ENCODE measurements at regions not wholly inside any gene's neighbourhood (a gene's known extent, or its start where the extent isn't known, plus 50 kb on each side); places are given as distances from the start of the nearest gene placed in this dataset.
"Not testable (repeated sequence)": the region's sequence is repeated elsewhere in the genome, so short reads cannot be mapped to it uniquely, and the experiment has no call there.

DNA sequence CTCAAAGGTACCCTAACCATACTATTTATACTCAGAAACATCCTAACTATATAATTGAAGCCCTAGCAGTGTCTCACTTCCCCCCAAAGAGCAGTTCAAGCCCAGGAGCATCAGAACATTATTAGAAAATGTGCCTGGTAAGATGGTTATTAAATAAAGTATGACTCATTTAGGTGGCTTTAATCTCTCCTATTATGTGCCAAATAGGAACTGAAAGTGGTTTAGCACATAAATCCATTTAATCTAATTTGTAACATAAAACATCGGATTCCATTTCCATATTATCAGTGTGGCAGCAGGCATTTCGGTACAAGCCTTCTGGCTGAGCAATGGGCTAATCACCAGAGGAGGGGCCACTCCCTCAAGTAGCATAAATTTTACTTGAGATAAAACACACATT, 395.2 kb upstream of the TMTC1 start:
- no peaks in the 10 kb centered on the region for H4K20me1 ChIP-seq
- H3K4me3 ChIP-seq = no peak overlapping the region
- no peak overlapping the region for H3K27ac ChIP-seq
- no peak overlapping the region for H3K9ac ChIP-seq
- no peaks in the 10 kb centered on the region for H3K27me3 ChIP-seq
- peaks cover 0 to 9% (median 0%) of the 10 kb centered on the region in 11 experiments; a peak in 2 of 22 replicates for H3K9me3 ChIP-seq (replicated peaks in 1 of 11)
- peaks cover 0 to 14% (median 0%) of the 10 kb centered on the region in 10 experiments; a peak in 3 of 20 replicates for H3K4me1 ChIP-seq
- no peaks in the 10 kb centered on the region for H3K36me3 ChIP-seq
- no peak for TF ChIP-seq Cebpa-rat (IDR thresholded peaks at IDR 0.05)
- H3K4me2 ChIP-seq = no peak overlapping the region

- no peak overlapping the region for H3K9ac ChIP-seq
- H3K27ac ChIP-seq = no peak overlapping the region
- no peaks in the 10 kb centered on the region for H3K4me1 ChIP-seq
- no peak for TF ChIP-seq Cebpa-rat (IDR thresholded peaks at IDR 0.05)
- H3K27me3 ChIP-seq = no peaks in the 10 kb centered on the region
- no peaks in the 10 kb centered on the region for H3K36me3 ChIP-seq
- H3K4me3 ChIP-seq = no peak overlapping the region
- peaks cover 10 to 19% (median 16%) of the 10 kb centered on the region in 11 experiments; a peak in 21 of 22 replicates for H3K9me3 ChIP-seq (replicated peaks in 1 of 11)
- H4K20me1 ChIP-seq = no peaks in the 10 kb centered on the region
- H3K4me2 ChIP-seq = no peak overlapping the region
Observed at GRCh38 chr12:30169839-30170591, 386.3 kb upstream of the TMTC1 start.

DNA sequence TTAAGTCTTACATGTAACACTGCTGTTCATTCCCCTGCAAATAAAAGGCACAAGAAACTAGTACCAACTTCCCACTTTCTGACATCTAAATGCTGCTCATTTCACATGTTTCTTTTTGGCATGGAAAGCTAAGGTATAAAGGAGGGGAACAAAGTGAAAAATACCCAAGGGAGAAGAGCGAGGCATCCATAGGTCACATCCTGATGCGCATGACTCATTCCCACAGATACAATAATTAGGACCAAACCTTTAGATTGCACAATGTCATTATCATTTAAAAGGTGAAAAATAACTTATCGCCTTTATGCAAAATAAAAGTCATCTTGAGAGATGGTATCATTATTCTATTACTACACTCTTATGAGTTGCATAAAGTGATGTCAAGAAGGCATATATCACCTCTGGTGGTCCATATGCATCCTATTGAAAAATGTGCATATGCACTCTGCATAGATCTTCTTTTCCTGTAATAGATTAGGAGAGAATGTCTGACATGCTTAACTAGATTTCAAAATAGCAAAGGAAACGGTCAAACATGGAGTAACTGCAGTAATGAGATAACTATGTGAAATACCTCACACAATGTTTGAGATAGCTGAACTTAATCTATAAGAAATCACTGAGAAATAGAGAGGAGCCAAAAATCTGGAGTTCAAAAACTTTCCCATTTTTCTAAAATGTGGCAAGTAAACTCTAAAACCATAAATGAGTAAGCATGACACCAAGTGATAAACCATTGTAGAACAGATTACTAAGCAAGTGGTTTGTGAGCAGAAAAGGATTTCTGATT, 382.5 kb upstream of the TMTC1 start:
- Histone ChIP-seq H4K20me1 (no peaks in the 10 kb centered on the region), H3K27ac (no peak overlapping the region), H3K9me3 (replicated peaks in 1 of 11) (peaks cover 10 to 19% (median 16%) of the 10 kb centered on the region in 11 experiments; a peak in 21 of 22 replicates), H3K4me2 (no peak overlapping the region), H3K9ac (no peak overlapping the region), H3K4me3 (no peak overlapping the region), H3K4me1 (no peaks in the 10 kb centered on the region), H3K27me3 (no peaks in the 10 kb centered on the region), H3K36me3 (no peaks in the 10 kb centered on the region)
- no peak for TF ChIP-seq Cebpa-rat (IDR thresholded peaks at IDR 0.05)

- Histone ChIP-seq H3K4me3 (no peak overlapping the region), H3K4me2 (no peak overlapping the region), H3K9me3 (replicated peaks in 1 of 11) (peaks cover 0 to 15% (median 7%) of the 10 kb centered on the region in 11 experiments; a peak in 19 of 22 replicates), H4K20me1 (no peaks in the 10 kb centered on the region), H3K4me1 (no peaks in the 10 kb centered on the region), H3K27me3 (no peaks in the 10 kb centered on the region), H3K36me3 (no peaks in the 10 kb centered on the region), H3K27ac (no peak overlapping the region), H3K9ac (no peak overlapping the region)
- no peak for TF ChIP-seq Cebpa-rat (IDR thresholded peaks at IDR 0.05)
Observed at GRCh38 chr12:30164382-30165318, 380.9 kb upstream of the TMTC1 start.

DNA sequence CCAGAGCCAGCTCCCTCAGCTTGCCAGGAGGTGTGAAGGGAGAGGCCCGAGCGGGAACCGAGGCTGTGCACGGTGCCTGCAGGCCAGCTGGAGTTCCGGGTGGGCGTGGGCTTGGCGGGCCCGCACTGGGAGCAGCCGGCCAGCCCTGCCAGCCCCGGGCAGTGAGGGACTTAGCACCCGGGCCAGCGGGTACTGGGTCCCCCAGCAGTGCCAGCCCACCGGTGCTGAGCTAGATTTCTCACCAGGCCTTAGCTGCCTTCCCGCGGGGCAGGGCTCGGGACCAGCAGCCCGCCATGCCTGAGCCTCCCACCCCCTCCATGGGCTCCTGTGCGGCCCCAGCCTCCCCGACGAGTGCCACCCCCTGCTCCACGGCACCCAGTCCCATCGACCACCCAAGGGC, 373.1 kb upstream of the TMTC1 start:
- not testable (repeated sequence) for H3K4me1 ChIP-seq, H3K36me3 ChIP-seq, H3K27me3 ChIP-seq, H3K4me2 ChIP-seq, H3K4me3 ChIP-seq, H4K20me1 ChIP-seq, H3K27ac ChIP-seq, H3K9ac ChIP-seq
- H3K9me3 ChIP-seq (replicated peaks in 1 of 11) = peaks cover 0 to 15% (median 4%) of the 10 kb centered on the region in 11 experiments; a peak in 4 of 22 replicates

DNA sequence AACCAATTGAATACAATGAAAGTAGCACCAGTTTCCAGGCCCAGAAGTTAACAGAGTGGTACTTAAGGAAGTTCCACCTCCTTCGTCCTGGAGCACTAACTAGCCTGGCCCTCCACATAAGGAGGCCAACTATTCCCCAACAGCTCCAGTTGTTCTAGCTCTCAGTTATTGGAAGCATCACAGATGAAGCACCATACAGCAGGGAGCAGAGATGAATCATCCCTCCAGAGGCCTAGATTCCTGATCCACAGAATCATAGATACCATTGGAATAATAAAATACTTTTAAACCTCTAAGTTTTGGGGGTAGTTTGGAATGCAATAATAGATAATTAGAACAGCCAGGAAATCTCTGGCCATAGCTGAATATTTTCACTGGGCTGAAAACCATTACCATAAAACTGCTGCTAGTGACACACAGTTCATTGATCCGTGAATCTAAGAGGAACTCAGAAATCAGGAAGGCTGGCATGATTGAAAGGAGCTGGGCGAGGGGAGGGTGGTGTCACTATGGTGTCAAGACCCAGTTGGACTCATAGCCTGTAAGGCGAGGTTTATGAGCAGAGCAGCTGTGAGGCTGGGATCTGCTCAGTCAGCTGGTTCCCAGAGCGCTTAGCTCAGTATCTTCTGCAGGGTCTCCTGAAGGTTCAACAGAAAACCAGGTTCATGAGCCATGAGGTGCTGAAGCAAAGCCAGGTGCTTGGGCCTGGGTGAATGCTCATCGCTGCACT, 371.4 kb upstream of the TMTC1 start:
- no peak overlapping the region for H3K4me3 ChIP-seq
- H4K20me1 ChIP-seq = no peaks in the 10 kb centered on the region
- H3K36me3 ChIP-seq = no peaks in the 10 kb centered on the region
- no peaks in the 10 kb centered on the region for H3K4me1 ChIP-seq
- H3K9ac ChIP-seq = no peak overlapping the region
- no peak overlapping the region for H3K27ac ChIP-seq
- TF ChIP-seq Cebpa-rat (IDR thresholded peaks at IDR 0.05) = no peak
- H3K9me3 ChIP-seq (replicated peaks in 1 of 11) = peaks cover 0 to 7% (median 0%) of the 10 kb centered on the region in 11 experiments; a peak in 4 of 22 replicates
- no peak overlapping the region for H3K4me2 ChIP-seq
- no peaks in the 10 kb centered on the region for H3K27me3 ChIP-seq

GRCh38 chr12:30153981-30154380, 370.2 kb upstream of the TMTC1 start:
- H3K36me3 ChIP-seq = no peaks in the 10 kb centered on the region
- TF ChIP-seq Cebpa-rat (IDR thresholded peaks at IDR 0.05) = no peak
- H3K4me3 ChIP-seq = no peak overlapping the region
- H3K9me3 ChIP-seq (replicated peaks in 1 of 11) = peaks cover 0 to 7% (median 0%) of the 10 kb centered on the region in 11 experiments; a peak in 2 of 22 replicates
- no peaks in the 10 kb centered on the region for H3K27me3 ChIP-seq
- H3K27ac ChIP-seq = no peak overlapping the region
- H3K4me2 ChIP-seq = no peak overlapping the region
- H3K4me1 ChIP-seq = no peaks in the 10 kb centered on the region
- no peaks in the 10 kb centered on the region for H4K20me1 ChIP-seq
- no peak overlapping the region for H3K9ac ChIP-seq

- H3K27ac ChIP-seq = no peak overlapping the region
- no peak for TF ChIP-seq Cebpa-rat (IDR thresholded peaks at IDR 0.05)
Observed at GRCh38 chr12:30152705-30153104, 369.0 kb upstream of the TMTC1 start.

More at GRCh38 chr12:30152705-30153104, 369.0 kb upstream of the TMTC1 start:
- Histone ChIP-seq H3K27me3 (no peaks in the 10 kb centered on the region), H4K20me1 (no peaks in the 10 kb centered on the region), H3K36me3 (no peaks in the 10 kb centered on the region), H3K4me2 (no peak overlapping the region), H3K4me3 (no peak overlapping the region), H3K4me1 (no peaks in the 10 kb centered on the region), H3K9ac (no peak overlapping the region), H3K9me3 (replicated peaks in 1 of 11) (peaks cover 0 to 7% (median 0%) of the 10 kb centered on the region in 11 experiments; a peak in 2 of 22 replicates)
